A673 (cell line): ENCODE measurements at regions not wholly inside any gene's neighbourhood (a gene's known extent, or its start where the extent isn't known, plus 50 kb on each side); places are given as distances from the start of the nearest gene placed in this dataset.
"Not testable (repeated sequence)": the region's sequence is repeated elsewhere in the genome, so short reads cannot be mapped to it uniquely, and the experiment has no call there.

Source experiments
- BruUV-seq: library from RNA; stranded (reverse); fragments of 400-500 nt; replicated peaks from 2 replicates; lab custom pipeline; 2021; lab: Mats Ljungman, UMichigan
- CTCF ChIA-PET: fragments of 300-600 bp; sonication (Branson Sonifier 250); formaldehyde crosslinking; loops from one replicate; lab custom pipeline; 2022; ENCODE audit warnings: antibody characterized with exemption; lab: Charles Lee
- POLR2A ChIA-PET: fragments of 300-600 bp; sonication (Branson Sonifier 250); formaldehyde crosslinking; loops from one replicate; lab custom pipeline; 2022; ENCODE audit warnings: antibody characterized with exemption; ENCODE audit not compliant: low non-redundant PET; lab: Charles Lee
- DNase-seq: peaks from one replicate; pipeline ENCODE4 v3.0.0-alpha.2; 2015; ENCODE audit warnings: low spot score
- H3K27ac ChIP-seq: fragments of 200-600 bp; sonication (generic); 2 replicates; pipeline ENCODE4 v1.5.1; 2016; ENCODE audit warnings: mixed run types, low read depth, mild to moderate bottlenecking, mixed read lengths, antibody characterized with exemption, low read length; ENCODE audit not compliant: poor library complexity, severe bottlenecking
- H3K27me3 ChIP-seq: fragments of 200-600 bp; sonication (generic); replicated peaks from 2 replicates; pipeline ENCODE4 v1.6.1; 2017; ENCODE audit warnings: mixed run types, low read depth, mild to moderate bottlenecking, mixed read lengths, antibody characterized with exemption, low read length; ENCODE audit not compliant: insufficient read depth, poor library complexity
- H3K36me3 ChIP-seq: fragments of 200-600 bp; sonication (generic); 2 replicates; pipeline ENCODE4 v1.6.1; 2016; ENCODE audit warnings: mixed run types, mild to moderate bottlenecking, mixed read lengths, antibody characterized with exemption, low read length; ENCODE audit not compliant: insufficient read depth, poor library complexity, severe bottlenecking
- H3K4me1 ChIP-seq: fragments of 200-600 bp; sonication (generic); 2 replicates; pipeline ENCODE4 v1.6.1; 2017; ENCODE audit warnings: mixed run types, mild to moderate bottlenecking, mixed read lengths, antibody characterized with exemption, low read length; ENCODE audit not compliant: insufficient read depth, poor library complexity, severe bottlenecking
- H3K4me3 ChIP-seq: fragments of 200-600 bp; sonication (generic); 2 replicates; pipeline ENCODE4 v1.5.1; 2016; ENCODE audit warnings: low read depth, mixed run types, mild to moderate bottlenecking, mixed read lengths, low read length; ENCODE audit not compliant: poor library complexity, severe bottlenecking
- H3K9me3 ChIP-seq: fragments of 200-600 bp; sonication (generic); 2 replicates; pipeline ENCODE4 v1.6.1; 2016; ENCODE audit warnings: mixed run types, low read depth, mild to moderate bottlenecking, mixed read lengths, antibody characterized with exemption, low read length; ENCODE audit not compliant: poor library complexity, severe bottlenecking
- EZH2 ChIP-seq: fragments of 200-600 bp; sonication (generic); IDR thresholded peaks from 2 replicates; pipeline ENCODE4 v1.6.1; 2017; ENCODE audit warnings: borderline replicate concordance, low read depth, mild to moderate bottlenecking, mixed read lengths, antibody characterized with exemption, low read length; ENCODE audit not compliant: poor library complexity, severe bottlenecking
- intact Hi-C: fragments of 100-400 bp; cut with micrococcal nuclease; formaldehyde crosslinking; loops from one replicate; pipeline ENCODE4 v1.10.0; 2022; ENCODE audit not compliant: unreplicated experiment
- TF ChIP-seq, protein P1 (sequence below): fragments of 300-800, 200-600 bp; sonication (generic); conservative IDR thresholded peaks from 2 replicates; pipeline ENCODE4 v1.5.1; 2017; ENCODE audit warnings: low read depth, mild to moderate bottlenecking, antibody characterized with exemption, low read length, moderate library complexity, mixed read lengths

DNA sequence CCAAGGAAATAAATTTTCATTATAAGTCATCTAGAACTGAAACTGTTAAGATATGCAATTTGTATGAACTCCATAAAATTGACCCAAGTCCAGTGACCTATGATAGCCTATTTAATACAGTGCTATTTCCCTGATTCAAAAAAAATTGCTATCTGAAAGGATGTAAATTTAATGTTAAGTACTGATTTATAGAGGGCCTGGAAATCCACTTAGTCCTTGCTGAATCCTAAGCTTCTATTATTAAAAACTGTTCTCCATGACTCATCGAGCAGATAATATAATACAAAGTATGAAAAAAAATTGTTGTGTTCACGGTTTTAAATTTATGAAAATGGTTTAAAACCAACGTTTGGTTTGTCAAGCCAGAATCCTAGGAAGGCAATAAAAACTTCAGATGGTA, 704.8 kb upstream of the AADAT start:
- no peak for DNase-seq
- peaks cover 3% of the 10 kb centered on the region for H3K27me3 ChIP-seq
- TF ChIP-seq, protein P1, sequence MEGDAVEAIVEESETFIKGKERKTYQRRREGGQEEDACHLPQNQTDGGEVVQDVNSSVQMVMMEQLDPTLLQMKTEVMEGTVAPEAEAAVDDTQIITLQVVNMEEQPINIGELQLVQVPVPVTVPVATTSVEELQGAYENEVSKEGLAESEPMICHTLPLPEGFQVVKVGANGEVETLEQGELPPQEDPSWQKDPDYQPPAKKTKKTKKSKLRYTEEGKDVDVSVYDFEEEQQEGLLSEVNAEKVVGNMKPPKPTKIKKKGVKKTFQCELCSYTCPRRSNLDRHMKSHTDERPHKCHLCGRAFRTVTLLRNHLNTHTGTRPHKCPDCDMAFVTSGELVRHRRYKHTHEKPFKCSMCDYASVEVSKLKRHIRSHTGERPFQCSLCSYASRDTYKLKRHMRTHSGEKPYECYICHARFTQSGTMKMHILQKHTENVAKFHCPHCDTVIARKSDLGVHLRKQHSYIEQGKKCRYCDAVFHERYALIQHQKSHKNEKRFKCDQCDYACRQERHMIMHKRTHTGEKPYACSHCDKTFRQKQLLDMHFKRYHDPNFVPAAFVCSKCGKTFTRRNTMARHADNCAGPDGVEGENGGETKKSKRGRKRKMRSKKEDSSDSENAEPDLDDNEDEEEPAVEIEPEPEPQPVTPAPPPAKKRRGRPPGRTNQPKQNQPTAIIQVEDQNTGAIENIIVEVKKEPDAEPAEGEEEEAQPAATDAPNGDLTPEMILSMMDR: no peak
- CTCF ChIA-PET: no interaction called here
- BruUV-seq: no TSS peak
- no peaks in the 10 kb centered on the region for H3K4me1 ChIP-seq
- no peaks in the 10 kb centered on the region for H3K36me3 ChIP-seq
- intact Hi-C loops: no loop called here
- H3K27ac ChIP-seq: no peak overlapping the region
- no peak overlapping the region for H3K4me3 ChIP-seq
- POLR2A ChIA-PET: no interaction called here
- no peaks in the 10 kb centered on the region for H3K9me3 ChIP-seq

DNA sequence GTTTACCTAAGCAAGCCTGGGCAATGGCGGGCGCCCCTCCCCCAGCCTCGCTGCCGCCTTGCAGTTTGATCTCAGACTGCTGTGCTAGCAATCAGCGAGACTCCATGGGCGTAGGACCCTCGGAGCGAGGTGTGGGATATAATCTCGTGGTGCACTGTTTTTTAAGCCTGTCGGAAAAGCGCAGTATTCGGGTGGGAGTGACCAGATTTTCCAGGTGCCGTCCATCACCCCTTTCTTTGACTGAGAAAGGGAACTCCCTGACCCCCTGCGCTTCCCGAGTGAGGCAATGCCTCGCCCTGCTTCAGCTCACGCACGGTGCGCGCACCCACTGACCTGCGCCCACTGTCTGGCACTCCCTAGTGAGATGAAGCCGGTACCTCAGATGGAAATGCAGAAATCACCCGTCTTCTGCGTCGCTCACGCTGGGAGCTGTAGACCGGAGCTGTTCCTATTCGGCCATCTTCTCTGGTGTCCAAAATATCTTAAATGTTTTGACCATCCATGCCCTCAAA, 698.8 kb upstream of the AADAT start:
- H3K36me3 ChIP-seq, H3K27ac ChIP-seq, CTCF ChIA-PET, H3K27me3 ChIP-seq, H3K4me3 ChIP-seq, H3K4me1 ChIP-seq, BruUV-seq, H3K9me3 ChIP-seq, POLR2A ChIA-PET, DNase-seq, intact Hi-C loops: not testable (repeated sequence)

DNA sequence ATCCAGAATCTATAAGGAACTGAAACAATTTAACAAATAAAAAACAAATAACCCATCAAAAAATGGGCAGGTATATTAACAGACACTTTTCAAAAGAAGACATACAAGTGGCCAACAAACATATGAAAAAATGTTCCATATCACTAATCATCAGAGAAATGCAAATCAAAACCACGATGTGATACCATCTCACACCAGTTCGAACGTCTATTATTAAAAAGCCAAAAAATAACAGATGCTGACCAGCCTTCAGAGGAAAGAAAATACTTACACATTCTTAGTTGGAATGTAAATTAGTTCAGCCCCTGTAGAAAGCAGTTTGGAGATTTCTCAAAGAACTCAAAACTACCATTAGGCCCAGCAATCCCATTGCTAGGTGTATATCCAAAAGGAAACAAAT, 687.9 kb upstream of the AADAT start:
- no peaks in the 10 kb centered on the region for H3K27me3 ChIP-seq
- POLR2A ChIA-PET: no interaction called here

DNA sequence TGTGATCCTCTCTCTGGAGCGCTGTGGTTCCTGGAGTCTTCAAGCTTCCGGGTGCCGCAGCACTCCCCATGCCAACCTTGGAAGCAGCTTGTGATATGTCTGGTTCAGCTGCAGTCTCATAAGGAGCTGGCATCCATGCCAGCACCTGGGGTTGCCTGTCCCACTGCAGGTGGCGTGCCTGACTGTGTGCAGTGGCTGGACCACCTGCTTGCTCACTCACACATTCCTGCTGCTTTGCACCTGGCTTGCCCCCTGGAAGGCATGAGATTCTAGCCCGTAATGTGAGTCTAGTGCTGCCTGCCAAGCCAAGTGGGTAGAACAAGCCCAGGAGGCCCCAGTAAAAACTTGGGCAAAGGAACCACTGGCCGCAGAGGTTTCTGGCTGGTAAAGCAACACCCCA, 687.2 kb upstream of the AADAT start:
- TF ChIP-seq EZH2: no peak
- intact Hi-C loops: no loop called here
- Histone ChIP-seq H3K4me1 (no peaks in the 10 kb centered on the region), H3K4me3 (no peak overlapping the region), H3K27me3 (no peaks in the 10 kb centered on the region), H3K9me3 (no peaks in the 10 kb centered on the region), H3K36me3 (no peaks in the 10 kb centered on the region), H3K27ac (no peak overlapping the region)
- no TSS peak for BruUV-seq
- POLR2A ChIA-PET: no interaction called here
- CTCF ChIA-PET: no interaction called here
- no peak for DNase-seq

More for the DNA sequence above, 687.9 kb upstream of the AADAT start:
- Histone ChIP-seq H3K9me3 (no peaks in the 10 kb centered on the region), H3K4me3 (no peak overlapping the region), H3K4me1 (no peaks in the 10 kb centered on the region), H3K36me3 (no peaks in the 10 kb centered on the region), H3K27ac (no peak overlapping the region)
- TF ChIP-seq EZH2: no peak
- TF ChIP-seq, protein P1: no peak
- no peak for DNase-seq
- BruUV-seq: no TSS peak
- CTCF ChIA-PET: no interaction called here
- intact Hi-C loops: no loop called here
